PC-3 (cell line): ENCODE measurements at regions not wholly inside any gene's neighbourhood (a gene's known extent, or its start where the extent isn't known, plus 50 kb on each side); places are given as distances from the start of the nearest gene placed in this dataset.

Source experiments
- EZH2 ChIP-seq: fragments of 300-600 bp; sonication (generic); IDR thresholded peaks from one replicate; pipeline ENCODE4 v1.6.1; 2017; ENCODE audit warnings: antibody characterized with exemption, mild to moderate bottlenecking, low read length; ENCODE audit not compliant: unreplicated experiment
- EZH2phosphoT487 ChIP-seq: fragments of 300-600 bp; sonication (generic); IDR thresholded peaks from 2 replicates; pipeline ENCODE4 v1.6.1; 2018; ENCODE audit warnings: mild to moderate bottlenecking, antibody characterized with exemption, low read length, borderline replicate concordance
- TF ChIP-seq, protein P1 (sequence below): fragments of 300-600 bp; sonication (generic); conservative IDR thresholded peaks from 2 replicates; pipeline ENCODE4 v1.5.1; 2017; ENCODE audit warnings: antibody characterized with exemption, low read depth, mild to moderate bottlenecking, low read length

DNA sequence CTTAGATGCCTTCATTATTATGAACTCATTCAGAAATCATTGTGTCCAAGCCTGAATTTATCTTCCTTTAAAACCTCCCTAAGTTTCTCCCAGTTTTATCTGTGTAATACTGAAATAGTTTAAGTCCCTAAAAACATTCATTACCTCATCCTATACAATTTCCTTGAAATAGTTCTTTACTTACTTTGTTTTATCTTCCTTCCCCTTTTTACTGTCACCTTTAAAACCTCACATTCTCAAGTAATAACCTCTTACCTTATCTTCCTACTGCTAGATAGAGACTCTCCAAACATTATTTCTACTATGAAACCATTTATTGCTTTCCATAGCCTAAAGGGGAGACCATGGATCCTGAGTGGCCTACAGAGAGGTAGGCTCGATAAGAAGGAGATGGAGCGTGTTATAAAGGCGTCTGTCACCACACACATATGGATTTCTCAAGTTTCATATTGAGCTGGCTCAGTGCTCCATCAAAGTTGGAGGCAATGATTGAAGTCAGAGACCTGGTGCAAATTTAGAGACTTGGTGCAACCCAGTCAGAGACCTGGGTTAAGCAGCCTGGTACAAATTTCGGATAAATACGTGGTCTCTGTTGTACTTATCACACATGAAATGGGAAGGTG lies 140.4 kb downstream of the NFKBIZ start:
- TF ChIP-seq, protein P1, sequence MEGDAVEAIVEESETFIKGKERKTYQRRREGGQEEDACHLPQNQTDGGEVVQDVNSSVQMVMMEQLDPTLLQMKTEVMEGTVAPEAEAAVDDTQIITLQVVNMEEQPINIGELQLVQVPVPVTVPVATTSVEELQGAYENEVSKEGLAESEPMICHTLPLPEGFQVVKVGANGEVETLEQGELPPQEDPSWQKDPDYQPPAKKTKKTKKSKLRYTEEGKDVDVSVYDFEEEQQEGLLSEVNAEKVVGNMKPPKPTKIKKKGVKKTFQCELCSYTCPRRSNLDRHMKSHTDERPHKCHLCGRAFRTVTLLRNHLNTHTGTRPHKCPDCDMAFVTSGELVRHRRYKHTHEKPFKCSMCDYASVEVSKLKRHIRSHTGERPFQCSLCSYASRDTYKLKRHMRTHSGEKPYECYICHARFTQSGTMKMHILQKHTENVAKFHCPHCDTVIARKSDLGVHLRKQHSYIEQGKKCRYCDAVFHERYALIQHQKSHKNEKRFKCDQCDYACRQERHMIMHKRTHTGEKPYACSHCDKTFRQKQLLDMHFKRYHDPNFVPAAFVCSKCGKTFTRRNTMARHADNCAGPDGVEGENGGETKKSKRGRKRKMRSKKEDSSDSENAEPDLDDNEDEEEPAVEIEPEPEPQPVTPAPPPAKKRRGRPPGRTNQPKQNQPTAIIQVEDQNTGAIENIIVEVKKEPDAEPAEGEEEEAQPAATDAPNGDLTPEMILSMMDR = no peak
- no peak for TF ChIP-seq EZH2
- TF ChIP-seq EZH2phosphoT487 = no peak
